M059J (cell line): ENCODE measurements at regions not wholly inside any gene's neighbourhood (a gene's known extent, or its start where the extent isn't known, plus 50 kb on each side); places are given as distances from the start of the nearest gene placed in this dataset.

ENCODE experiments used
- DNase-seq: peaks from one replicate; pipeline ENCODE4 v3.0.0-alpha.2; 2012; ENCODE audit warnings: low read depth

GRCh38 chr3:76811418-76811817 is 228.5 kb upstream of the ROBO2 start:
- no peak for DNase-seq

GRCh38 chr3:76812649-76813242 is 227.2 kb upstream of the ROBO2 start:
- no peak for DNase-seq

- DNase-seq: no peak
Observed at GRCh38 chr3:76815561-76815960, 224.3 kb upstream of the ROBO2 start.

- no peak for DNase-seq
Observed at GRCh38 chr3:76820481-76820880, 219.4 kb upstream of the ROBO2 start.

- no peak for DNase-seq
Observed at GRCh38 chr3:76824658-76825240, 215.2 kb upstream of the ROBO2 start.

GRCh38 chr3:76826861-76827260 is 213.0 kb upstream of the ROBO2 start:
- DNase-seq: no peak

- no peak for DNase-seq
Observed at GRCh38 chr3:76827701-76828226, 212.1 kb upstream of the ROBO2 start.

GRCh38 chr3:76834657-76835056 is 205.2 kb upstream of the ROBO2 start:
- DNase-seq: no peak

GRCh38 chr3:76841747-76842146 is 198.2 kb upstream of the ROBO2 start:
- no peak for DNase-seq

- no peak for DNase-seq
Observed at GRCh38 chr3:76842216-76842615, 197.7 kb upstream of the ROBO2 start.

- no peak for DNase-seq
Observed at GRCh38 chr3:76855451-76855850, 184.4 kb upstream of the ROBO2 start.

- DNase-seq: no peak
Observed at GRCh38 chr3:76859596-76859995, 180.3 kb upstream of the ROBO2 start.

- DNase-seq: no peak
Observed at GRCh38 chr3:76864355-76864754, 175.5 kb upstream of the ROBO2 start.

- DNase-seq: no peak
Observed at GRCh38 chr3:76866729-76867408, 173.0 kb upstream of the ROBO2 start.

- no peak for DNase-seq
Observed at GRCh38 chr3:76869726-76870384, 170.0 kb upstream of the ROBO2 start.

- no peak for DNase-seq
Observed at GRCh38 chr3:76871655-76872054, 168.2 kb upstream of the ROBO2 start.

GRCh38 chr3:76872999-76873398 is 166.9 kb upstream of the ROBO2 start:
- DNase-seq: no peak

- no peak for DNase-seq
Observed at GRCh38 chr3:76873532-76874242, 166.2 kb upstream of the ROBO2 start.

GRCh38 chr3:76879959-76880358 is 159.9 kb upstream of the ROBO2 start:
- no peak for DNase-seq

GRCh38 chr3:76886761-76887500 is 153.0 kb upstream of the ROBO2 start:
- no peak for DNase-seq

- no peak for DNase-seq
Observed at GRCh38 chr3:76888856-76889255, 151.0 kb upstream of the ROBO2 start.
